ENCODE measurements at regions not wholly inside any gene's neighbourhood (a gene's known extent, or its start where the extent isn't known, plus 50 kb on each side); places are given as distances from the start of the nearest gene placed in this dataset.

GRCh38 chr15:26477044-26477443 lies 295.8 kb downstream of the GABRB3 start:
- no peak for DNase-seq

DNA sequence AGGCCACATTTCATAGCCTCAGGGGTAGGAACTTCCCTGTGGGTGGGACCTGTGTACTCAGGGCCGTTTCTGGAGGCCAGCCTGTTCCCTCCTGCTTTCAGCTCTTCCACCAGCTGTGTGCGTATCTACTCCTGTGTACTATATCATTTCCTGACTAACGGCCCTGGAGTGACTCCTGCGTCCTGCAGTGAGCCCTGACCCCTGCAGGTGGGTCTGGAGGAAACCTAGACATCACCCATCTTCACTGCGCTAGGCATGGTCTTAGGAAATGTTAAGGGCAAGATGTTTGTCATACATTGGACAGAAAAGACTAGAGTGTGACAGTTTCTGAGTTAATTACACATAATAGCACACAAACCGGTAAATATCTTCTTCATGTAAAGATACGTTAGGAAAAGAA lies 297.3 kb downstream of the GABRB3 start:
- no peak for DNase-seq

DNA sequence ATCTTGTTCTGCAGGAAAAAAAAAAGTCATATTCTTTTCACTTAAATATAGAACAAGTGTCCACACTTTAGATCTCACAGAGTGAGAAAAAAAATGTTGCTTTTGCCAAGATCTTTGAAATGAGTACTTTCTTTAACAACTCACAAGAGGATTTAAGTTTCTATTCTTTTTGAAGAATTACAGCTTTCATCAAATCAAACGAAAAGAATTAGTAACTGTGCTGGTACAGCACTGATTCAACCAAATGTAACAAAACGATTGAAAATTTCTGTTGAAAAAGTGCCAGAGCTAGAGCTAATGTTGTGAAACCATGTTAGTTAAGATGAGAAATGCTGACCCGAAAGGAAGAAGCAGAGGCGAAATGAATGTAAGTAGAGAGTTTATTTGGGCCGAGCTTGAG lies 300.2 kb downstream of the GABRB3 start:
- no peak for DNase-seq

DNA sequence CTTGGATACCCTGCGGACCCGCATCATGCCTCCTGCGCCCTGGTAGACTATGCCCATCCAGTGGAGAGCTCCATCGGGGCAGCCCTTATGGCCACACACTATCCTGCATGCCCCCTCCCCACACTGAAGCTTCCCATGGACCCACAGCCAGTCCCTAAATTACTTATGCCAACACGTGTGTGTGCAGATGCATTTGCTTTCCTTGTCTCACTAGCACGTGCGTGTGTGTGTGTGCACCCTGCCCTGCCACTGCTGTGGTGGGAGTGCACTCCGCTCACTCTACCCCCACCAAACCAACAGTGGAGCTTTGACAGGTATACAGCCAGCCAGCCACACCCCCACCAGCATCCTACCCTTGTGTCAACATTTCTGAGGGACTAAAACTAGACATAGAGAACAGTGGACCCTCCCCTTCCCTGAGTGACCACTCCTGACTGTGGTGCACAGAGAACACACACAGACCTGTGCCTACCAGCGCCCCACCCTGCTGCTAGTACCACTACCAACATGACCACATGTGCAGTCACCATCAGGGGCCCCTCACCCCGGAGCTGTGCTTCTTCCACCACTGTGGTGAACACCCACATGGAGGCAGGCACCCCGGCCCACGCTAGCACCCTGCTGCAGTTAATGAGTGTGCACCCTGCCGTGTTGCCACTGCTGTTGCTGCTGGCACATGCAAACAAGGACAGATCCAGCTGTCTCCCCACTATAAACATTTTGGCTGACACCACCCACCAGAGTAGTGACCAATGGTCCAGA lies 310.8 kb downstream of the GABRB3 start:
- no peak for DNase-seq

- no peak for DNase-seq
These were observed 312.7 kb downstream of the GABRB3 start for GRCh38 chr15:26460165-26460564.

DNA sequence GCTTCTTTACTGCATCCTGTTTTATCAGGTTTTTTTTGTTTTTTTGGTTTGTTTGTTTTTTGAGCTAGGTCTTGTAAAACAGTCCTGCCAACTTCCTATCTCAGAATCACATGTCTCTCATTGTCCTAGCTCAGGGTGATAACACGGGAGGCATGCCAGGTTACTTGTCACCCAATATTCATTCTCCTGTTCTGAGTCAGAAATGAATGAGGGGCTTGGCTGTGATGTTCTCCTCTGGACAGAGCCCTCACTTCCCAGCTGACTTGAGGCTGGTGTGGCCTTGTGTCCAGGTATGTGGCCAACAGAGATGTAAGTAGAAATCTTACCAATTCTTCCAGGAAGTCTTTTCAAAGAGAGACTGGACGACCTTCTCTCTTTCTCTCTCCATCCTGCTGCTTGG lies 317.0 kb downstream of the GABRB3 start:
- DNase-seq: no peak

DNA sequence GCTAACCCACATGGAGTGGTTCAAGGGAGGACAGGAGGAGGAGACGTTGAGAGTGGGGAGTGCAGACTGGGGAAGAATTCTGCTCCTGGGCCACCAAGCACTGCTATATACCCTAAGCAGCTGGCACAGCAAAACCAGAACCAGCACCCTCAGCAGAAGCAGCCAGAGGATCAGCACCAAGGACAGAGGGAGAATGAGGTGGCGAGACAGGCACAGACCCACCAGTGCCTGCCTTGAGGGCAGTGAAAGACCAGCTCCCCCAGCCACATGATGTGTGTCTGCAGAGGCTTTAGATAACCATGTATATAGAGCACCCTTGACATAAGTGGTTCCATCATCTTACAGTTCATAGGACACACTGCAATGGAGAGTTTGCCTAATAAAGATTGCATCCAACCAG lies 319.0 kb downstream of the GABRB3 start:
- DNase-seq: no peak

GRCh38 chr15:26451995-26452394 lies 320.9 kb downstream of the GABRB3 start:
- no peak for DNase-seq

DNA sequence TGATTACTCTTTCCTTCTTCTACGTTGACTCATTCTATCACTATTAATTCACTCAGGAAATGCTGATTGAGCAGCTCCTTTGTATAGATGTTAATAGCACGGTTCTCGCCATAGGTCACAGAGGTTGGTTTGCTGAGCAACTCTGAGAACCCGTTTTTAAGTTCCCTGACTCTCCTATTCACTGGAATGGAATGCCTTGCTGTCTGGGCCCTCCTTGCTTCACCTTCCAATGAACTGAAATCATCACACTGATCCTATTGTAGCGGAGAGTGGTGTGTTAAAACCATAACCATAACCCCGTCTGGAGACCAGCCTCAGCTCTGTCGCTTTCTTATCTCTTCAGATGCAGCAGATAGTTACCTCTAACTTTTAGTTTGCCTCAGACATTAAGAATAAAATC lies 323.6 kb downstream of the GABRB3 start:
- no peak for DNase-seq

DNA sequence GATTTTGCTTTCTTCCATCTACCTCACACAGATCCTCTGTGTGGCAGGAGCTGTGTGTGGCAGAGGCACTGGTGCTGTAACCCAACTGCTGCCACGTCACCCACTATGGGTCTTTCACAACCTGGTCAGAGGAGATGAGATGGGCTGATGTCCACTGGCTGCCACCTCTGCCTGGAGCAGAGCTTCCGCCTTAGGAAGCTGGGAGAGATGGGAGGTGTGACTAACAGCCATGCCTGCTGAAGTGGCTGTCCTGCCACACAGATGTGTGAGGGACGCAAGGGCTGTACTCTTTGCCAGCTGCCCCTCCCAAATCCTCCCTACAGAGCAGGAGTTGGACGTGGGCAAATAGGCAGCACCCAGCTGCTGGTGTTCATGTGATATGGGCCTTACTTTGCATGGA lies 329.5 kb downstream of the GABRB3 start:
- DNase-seq: no peak

DNA sequence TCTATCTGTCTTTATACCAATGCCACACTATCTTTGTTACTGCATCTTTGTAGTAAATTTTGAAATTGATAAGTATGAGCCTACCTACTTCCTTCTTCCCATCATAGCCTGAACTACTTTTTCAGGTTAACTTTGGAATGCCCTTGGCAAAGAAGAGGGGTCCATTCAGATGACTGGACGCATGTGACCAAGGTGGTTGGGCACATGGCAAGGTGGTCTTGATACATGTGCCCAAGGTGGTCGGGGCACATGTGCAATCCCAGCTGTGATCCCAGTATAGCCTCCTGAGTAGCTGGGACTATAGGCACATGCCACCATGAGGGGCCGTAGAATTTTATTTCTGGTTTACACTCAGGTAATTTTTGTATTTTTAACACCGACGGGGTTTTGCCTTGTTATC lies 330.2 kb downstream of the GABRB3 start:
- no peak for DNase-seq

DNA sequence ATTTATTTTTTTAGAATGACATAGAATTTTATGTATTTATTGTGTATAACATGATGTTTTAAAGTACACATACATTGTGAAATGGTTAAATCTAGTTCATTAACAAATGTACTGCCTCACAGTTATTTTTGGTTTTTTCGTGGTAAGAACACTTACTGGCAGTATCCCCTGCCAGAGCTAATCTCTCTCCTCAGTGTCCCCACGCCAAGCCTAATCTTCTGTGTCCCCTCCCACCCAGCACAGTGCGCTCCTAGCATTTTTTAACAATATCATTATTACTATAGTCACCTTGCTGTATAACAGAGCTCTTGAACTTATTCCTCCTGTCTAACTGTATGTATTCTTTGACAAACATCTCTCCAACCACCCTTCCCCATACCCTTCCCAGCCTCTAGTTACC lies 333.2 kb downstream of the GABRB3 start:
- no peak for DNase-seq

- DNase-seq: no peak
These were observed 334.1 kb downstream of the GABRB3 start for GRCh38 chr15:26438718-26439117.

DNA sequence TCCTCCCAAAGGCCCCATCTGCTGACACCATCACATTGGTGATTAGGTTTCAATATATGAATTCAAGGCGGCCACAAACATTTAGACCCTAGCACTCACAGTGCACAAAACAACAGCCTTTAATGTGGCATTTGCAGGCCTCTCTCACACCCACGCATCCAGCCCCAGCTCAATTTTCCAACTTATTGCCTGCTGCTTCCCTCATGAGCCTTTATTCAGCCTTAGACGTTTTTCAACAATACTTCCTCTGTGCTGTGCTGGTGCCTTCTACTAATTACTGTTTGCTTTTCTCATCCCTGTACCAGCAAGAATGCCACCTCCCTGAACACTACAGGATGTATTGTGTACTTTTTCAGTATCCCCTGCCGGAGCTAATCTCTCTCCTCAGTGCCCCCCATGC lies 334.6 kb downstream of the GABRB3 start:
- DNase-seq: no peak

GRCh38 chr15:26433818-26434217 lies 339.0 kb downstream of the GABRB3 start:
- no peak for DNase-seq

GRCh38 chr15:26433060-26433459 lies 339.8 kb downstream of the GABRB3 start:
- no peak for DNase-seq

DNA sequence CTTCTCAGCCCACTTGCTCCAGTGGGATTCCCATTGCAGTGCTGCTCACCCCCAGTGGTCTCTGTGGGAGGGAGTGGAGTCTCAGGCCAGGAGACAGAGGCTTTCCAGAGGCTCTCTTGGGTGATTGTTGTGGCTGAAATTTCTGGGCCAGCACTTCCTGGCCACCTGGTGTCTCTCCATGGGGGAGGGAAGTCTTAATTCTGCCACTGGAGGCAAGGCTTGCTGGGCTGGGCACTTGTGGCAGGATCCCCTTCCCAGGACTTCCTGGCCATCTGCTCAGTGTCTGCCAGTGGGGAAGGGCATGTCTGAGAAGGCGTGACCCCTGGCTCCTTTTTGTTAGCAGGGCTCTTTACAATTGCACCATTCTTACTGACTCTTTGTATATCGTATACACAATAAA lies 351.8 kb downstream of the GABRB3 start:
- no peak for DNase-seq

DNA sequence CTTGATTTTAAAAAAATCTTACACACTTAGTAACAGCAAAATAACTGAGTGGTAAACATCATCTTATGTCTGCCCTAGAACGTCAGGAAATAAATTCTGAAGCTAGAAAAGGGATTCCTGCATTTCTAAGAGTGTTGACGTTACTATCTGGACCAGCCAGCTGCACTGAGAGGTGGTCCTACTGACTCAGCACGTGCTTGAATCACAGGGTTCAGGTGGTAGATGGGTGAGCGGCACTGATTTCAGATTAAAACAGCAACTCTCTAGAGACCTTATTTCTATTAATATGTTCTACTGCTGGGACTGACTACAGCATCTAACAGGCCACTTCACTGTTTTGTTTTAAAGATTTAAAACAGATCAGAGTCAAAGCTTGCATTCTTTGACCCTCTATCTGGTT lies 377.2 kb downstream of the GABRB3 start:
- no peak for DNase-seq

DNA sequence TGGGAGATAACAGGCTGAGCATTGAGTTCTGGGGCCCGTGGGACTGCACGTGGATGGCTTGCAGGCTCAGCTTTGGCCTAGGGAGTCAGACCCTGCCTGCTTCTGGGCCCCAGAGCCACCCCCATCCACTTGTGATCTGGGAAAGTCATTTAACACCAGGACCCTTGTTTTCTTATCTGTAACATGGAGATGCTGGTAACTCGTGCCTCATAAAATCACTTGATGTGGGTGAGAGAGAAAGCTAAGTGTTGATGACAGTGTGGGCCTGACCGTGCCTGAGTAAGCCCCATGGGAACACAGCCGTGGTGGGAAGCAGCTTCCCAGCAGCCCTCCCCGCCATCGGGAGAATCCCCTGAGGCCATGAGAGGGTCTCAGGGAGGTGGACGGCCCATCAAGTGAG lies 378.1 kb downstream of the GABRB3 start:
- DNase-seq: no peak

DNA sequence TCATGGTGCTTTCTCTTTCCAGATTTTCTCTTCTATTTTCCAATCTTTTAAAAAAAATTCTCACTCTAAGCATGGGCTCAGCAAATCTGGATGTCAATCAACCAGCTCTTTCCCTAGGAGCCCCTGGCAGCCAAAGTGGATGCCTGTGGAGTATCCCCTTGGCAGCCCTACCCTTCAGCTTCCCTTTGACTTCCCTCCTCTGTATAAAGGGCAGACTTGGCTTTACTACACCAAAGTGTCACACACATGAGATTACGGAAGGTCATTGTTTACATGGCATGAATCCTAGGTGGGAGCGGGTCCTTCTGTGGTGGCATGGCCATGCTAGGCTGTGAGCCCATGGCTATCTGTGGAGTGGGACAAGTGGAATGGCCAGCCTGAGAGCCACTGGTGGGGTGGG lies 379.9 kb downstream of the GABRB3 start:
- DNase-seq: no peak

- DNase-seq: no peak
These were observed 381.2 kb downstream of the GABRB3 start for GRCh38 chr15:26391567-26392194.

DNA sequence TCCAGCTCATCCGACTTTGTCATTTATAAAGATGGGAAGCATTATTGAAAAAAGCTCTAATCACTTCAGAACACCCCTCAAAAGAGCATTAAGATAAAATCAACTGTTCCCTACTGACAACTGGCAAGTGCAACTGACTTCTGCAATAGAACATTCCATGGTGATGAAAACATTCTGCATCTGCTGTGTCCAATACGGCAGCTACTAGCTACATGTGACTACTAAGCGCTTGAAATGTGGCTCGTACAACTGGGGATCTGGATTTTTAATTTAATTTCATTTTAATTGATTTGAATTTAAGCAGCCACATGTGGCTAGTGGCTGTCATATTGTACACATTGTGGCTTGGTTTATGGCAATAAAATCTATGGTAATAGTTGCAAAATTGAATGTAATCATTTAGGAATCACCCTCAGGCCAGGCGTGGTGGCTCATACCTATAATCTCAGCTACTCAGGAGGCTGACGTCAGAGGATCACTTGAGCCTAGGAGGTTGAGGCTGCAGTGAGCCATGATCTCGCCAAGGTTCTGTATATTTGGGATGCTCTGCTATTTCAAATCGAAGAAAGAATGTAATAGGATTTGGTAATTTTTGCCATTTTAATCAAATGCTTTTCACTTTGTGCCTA lies 390.3 kb downstream of the GABRB3 start:
- no peak for DNase-seq

- no peak for DNase-seq
These were observed 394.6 kb downstream of the GABRB3 start for GRCh38 chr15:26378304-26378703.

- DNase-seq: no peak
These were observed 396.6 kb downstream of the GABRB3 start for GRCh38 chr15:26376243-26376642.

All from right forelimb (tissue), 1 donor.